Spinal cord (tissue), 9 donors: ENCODE measurements at regions not wholly inside any gene's neighbourhood (a gene's known extent, or its start where the extent isn't known, plus 50 kb on each side); places are given as distances from the start of the nearest gene placed in this dataset.

Source experiments
- DNase-seq, 6 donors: peaks; one replicate each; pipeline versions ENCODE4 v3.0.0 to v3.0.0-alpha.2; 2013 to 2015; ENCODE audit warnings: low spot score in 6 of 6, low read depth in 4 of 6
- H3K27ac ChIP-seq: one replicate; pipeline ENCODE4 v1.5.1; 2013; ENCODE audit warnings: low read depth, low read length, control low read depth
- H3K27me3 ChIP-seq: one replicate; pipeline ENCODE4 v1.6.1; 2013; ENCODE audit warnings: low read length; ENCODE audit not compliant: control insufficient read depth, insufficient read depth
- H3K36me3 ChIP-seq: one replicate; pipeline ENCODE4 v1.6.1; 2013; ENCODE audit warnings: low read length; ENCODE audit not compliant: control insufficient read depth, insufficient read depth
- H3K4me1 ChIP-seq: one replicate; pipeline ENCODE4 v1.6.1; 2013; ENCODE audit warnings: low read length; ENCODE audit not compliant: control insufficient read depth, insufficient read depth
- H3K4me3 ChIP-seq: one replicate; pipeline ENCODE4 v1.5.1; 2013; ENCODE audit warnings: low read depth, low read length, control low read depth
- H3K9me3 ChIP-seq: one replicate; pipeline ENCODE4 v1.6.1; 2013; ENCODE audit warnings: low read length; ENCODE audit not compliant: control insufficient read depth, insufficient read depth
- WGBS: methylation state at CpG from one replicate; pipeline ENCODE4 v1.1.5; 2013; ENCODE audit warnings: missing lambda C conversion rate; ENCODE audit not compliant: insufficient coverage; 5-methylcytosine and 5-hydroxymethylcytosine counted together
- donor health status: healthy.

GRCh38 chr7:3215624-3216585, 85.1 kb upstream of the SDK1 start:
- Histone ChIP-seq H3K9me3 (no peaks in the 10 kb centered on the region), H3K4me1 (no peaks in the 10 kb centered on the region), H3K4me3 (no peak overlapping the region), H3K27me3 (no peaks in the 10 kb centered on the region), H3K36me3 (no peaks in the 10 kb centered on the region), H3K27ac (no peak overlapping the region)
- no peak for DNase-seq
- WGBS, result 73% methylated on average over 5 of the region's 14 CpGs

GRCh38 chr7:3217166-3217565, 83.9 kb upstream of the SDK1 start:
- WGBS, result 89% methylated on average over 2 of the region's 3 CpGs
- no peak overlapping the region for H3K27ac ChIP-seq
- H3K4me1 ChIP-seq, result no peaks in the 10 kb centered on the region
- H3K36me3 ChIP-seq, result no peaks in the 10 kb centered on the region
- no peaks in the 10 kb centered on the region for H3K9me3 ChIP-seq
- no peaks in the 10 kb centered on the region for H3K27me3 ChIP-seq
- DNase-seq, result no peak
- H3K4me3 ChIP-seq, result no peak overlapping the region

- H3K4me1 ChIP-seq, result no peaks in the 10 kb centered on the region
- H3K4me3 ChIP-seq, result no peak overlapping the region
- H3K9me3 ChIP-seq, result no peaks in the 10 kb centered on the region
- no peaks in the 10 kb centered on the region for H3K27me3 ChIP-seq
- H3K27ac ChIP-seq, result peak overlapping the region; percentile 38
- 29% methylated on average over 4 of the region's 10 CpGs for WGBS
- H3K36me3 ChIP-seq, result no peaks in the 10 kb centered on the region
- DNase-seq, result peak in 2 of 6 donors; percentile 16 to 40
Observed at GRCh38 chr7:3218411-3219225, 82.4 kb upstream of the SDK1 start.

GRCh38 chr7:3229904-3230470, 71.1 kb upstream of the SDK1 start:
- no peaks in the 10 kb centered on the region for H3K36me3 ChIP-seq
- H3K4me3 ChIP-seq, result no peak overlapping the region
- no peaks in the 10 kb centered on the region for H3K4me1 ChIP-seq
- WGBS, result 94% methylated on average over 3 of the region's 7 CpGs
- H3K9me3 ChIP-seq, result no peaks in the 10 kb centered on the region
- DNase-seq, result peak in 1 of 6 donors; percentile 58
- H3K27ac ChIP-seq, result no peak overlapping the region
- no peaks in the 10 kb centered on the region for H3K27me3 ChIP-seq

- Histone ChIP-seq H3K4me1 (no peaks in the 10 kb centered on the region), H3K9me3 (no peaks in the 10 kb centered on the region), H3K36me3 (no peaks in the 10 kb centered on the region), H3K27ac (no peak overlapping the region), H3K4me3 (no peak overlapping the region), H3K27me3 (no peaks in the 10 kb centered on the region)
- WGBS, result 92% methylated on average over 10 of the region's 10 CpGs
- DNase-seq, result no peak
Observed at GRCh38 chr7:3230908-3231307, 70.1 kb upstream of the SDK1 start.

GRCh38 chr7:3232228-3232627, 68.8 kb upstream of the SDK1 start:
- WGBS, result no CpG with 5 or more reads among the region's 2 CpGs
- H3K4me1 ChIP-seq, result no peaks in the 10 kb centered on the region
- no peak overlapping the region for H3K4me3 ChIP-seq
- H3K36me3 ChIP-seq, result no peaks in the 10 kb centered on the region
- H3K9me3 ChIP-seq, result no peaks in the 10 kb centered on the region
- H3K27me3 ChIP-seq, result no peaks in the 10 kb centered on the region
- DNase-seq, result no peak
- no peak overlapping the region for H3K27ac ChIP-seq

GRCh38 chr7:3233301-3233700, 67.8 kb upstream of the SDK1 start:
- Histone ChIP-seq H3K27me3 (no peaks in the 10 kb centered on the region), H3K4me3 (no peak overlapping the region), H3K9me3 (no peaks in the 10 kb centered on the region), H3K36me3 (no peaks in the 10 kb centered on the region), H3K27ac (no peak overlapping the region), H3K4me1 (no peaks in the 10 kb centered on the region)
- DNase-seq, result no peak
- WGBS, result 83% methylated on average over 7 of the region's 7 CpGs

GRCh38 chr7:3234051-3234450, 67.0 kb upstream of the SDK1 start:
- WGBS, result 92% methylated on average over 6 of the region's 6 CpGs
- no peak overlapping the region for H3K27ac ChIP-seq
- no peak for DNase-seq
- H3K27me3 ChIP-seq, result no peaks in the 10 kb centered on the region
- no peak overlapping the region for H3K4me3 ChIP-seq
- no peaks in the 10 kb centered on the region for H3K4me1 ChIP-seq
- no peaks in the 10 kb centered on the region for H3K36me3 ChIP-seq
- H3K9me3 ChIP-seq, result no peaks in the 10 kb centered on the region

- no peaks in the 10 kb centered on the region for H3K9me3 ChIP-seq
- DNase-seq, result no peak
- H3K4me3 ChIP-seq, result no peak overlapping the region
- no peaks in the 10 kb centered on the region for H3K4me1 ChIP-seq
- H3K36me3 ChIP-seq, result no peaks in the 10 kb centered on the region
- no peak overlapping the region for H3K27ac ChIP-seq
- no peaks in the 10 kb centered on the region for H3K27me3 ChIP-seq
- 97% methylated on average over 3 of the region's 3 CpGs for WGBS
Observed at GRCh38 chr7:3234851-3235250, 66.2 kb upstream of the SDK1 start.
